Endothelial cell of umbilical vein (primary cell): ENCODE measurements at regions not wholly inside any gene's neighbourhood (a gene's known extent, or its start where the extent isn't known, plus 50 kb on each side); places are given as distances from the start of the nearest gene placed in this dataset.
"Not testable (repeated sequence)": the region's sequence is repeated elsewhere in the genome, so short reads cannot be mapped to it uniquely, and the experiment has no call there.

Source experiments
- GATA2 ChIP-seq: IDR thresholded peaks from 2 replicates; pipeline ENCODE4 v1.7.0; 2011; ENCODE audit warnings: low read depth, mild to moderate bottlenecking, moderate library complexity, mixed read lengths, low read length; ENCODE audit not compliant: insufficient read length, insufficient read depth
- JUN ChIP-seq: IDR thresholded peaks from 2 replicates; pipeline ENCODE4 v1.6.1; 2011; ENCODE audit warnings: borderline replicate concordance, low read depth; ENCODE audit not compliant: insufficient read length, insufficient read depth
- MYC ChIP-seq: IDR thresholded peaks from one replicate; pipeline ENCODE4 v1.6.1; 2011; ENCODE audit warnings: mild to moderate bottlenecking, low read depth, low read length
- POLR2A ChIP-seq: IDR thresholded peaks from 2 replicates; pipeline ENCODE4 v1.6.1; 2012; ENCODE audit warnings: low read depth, mild to moderate bottlenecking, control low read depth, low read length
- POLR2AphosphoS5 ChIP-seq: IDR thresholded peaks from 2 replicates; pipeline ENCODE4 v1.6.1; 2012; ENCODE audit warnings: low read depth, mild to moderate bottlenecking, control low read depth, low read length, moderate library complexity; ENCODE audit not compliant: insufficient read depth
- TF ChIP-seq, protein P1 (sequence below), 2 donors: IDR thresholded peaks; 1 replicate in 1 of 2; 2 replicates in 1 of 2; pipeline ENCODE4 v1.5.1; 2011; ENCODE audit warnings: low read length in 2 of 2, mild to moderate bottlenecking in 2 of 2, moderate library complexity in 2 of 2, control low read depth in 1 of 2, inconsistent platforms in 1 of 2, low read depth in 1 of 2; ENCODE audit not compliant: insufficient read depth in 1 of 2; ENCODE audit errors: extremely low read depth in 1 of 2

DNA sequence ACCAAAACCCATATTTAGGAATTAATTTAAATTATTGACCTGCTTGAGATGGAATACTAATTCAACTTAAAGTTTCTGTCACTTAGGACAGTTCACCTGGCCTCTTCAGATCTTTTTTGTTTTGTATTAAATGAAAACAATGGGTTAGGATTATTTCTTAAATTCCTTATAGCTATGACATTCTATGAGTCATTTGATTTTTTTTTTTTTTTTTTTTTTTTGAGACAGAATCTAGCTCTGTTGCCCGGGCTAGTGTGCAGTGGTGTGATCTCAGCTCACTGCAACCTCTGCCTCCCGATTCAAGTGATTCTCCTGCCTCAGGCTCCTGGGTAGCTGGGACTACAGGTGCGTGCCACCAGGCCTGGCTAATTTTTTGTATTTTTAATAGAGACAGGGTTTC is 431.6 kb downstream of the ISL1 start:
- TF ChIP-seq GATA2, JUN, POLR2AphosphoS5, POLR2A, MYC: not testable (repeated sequence)
- TF ChIP-seq, protein P1, sequence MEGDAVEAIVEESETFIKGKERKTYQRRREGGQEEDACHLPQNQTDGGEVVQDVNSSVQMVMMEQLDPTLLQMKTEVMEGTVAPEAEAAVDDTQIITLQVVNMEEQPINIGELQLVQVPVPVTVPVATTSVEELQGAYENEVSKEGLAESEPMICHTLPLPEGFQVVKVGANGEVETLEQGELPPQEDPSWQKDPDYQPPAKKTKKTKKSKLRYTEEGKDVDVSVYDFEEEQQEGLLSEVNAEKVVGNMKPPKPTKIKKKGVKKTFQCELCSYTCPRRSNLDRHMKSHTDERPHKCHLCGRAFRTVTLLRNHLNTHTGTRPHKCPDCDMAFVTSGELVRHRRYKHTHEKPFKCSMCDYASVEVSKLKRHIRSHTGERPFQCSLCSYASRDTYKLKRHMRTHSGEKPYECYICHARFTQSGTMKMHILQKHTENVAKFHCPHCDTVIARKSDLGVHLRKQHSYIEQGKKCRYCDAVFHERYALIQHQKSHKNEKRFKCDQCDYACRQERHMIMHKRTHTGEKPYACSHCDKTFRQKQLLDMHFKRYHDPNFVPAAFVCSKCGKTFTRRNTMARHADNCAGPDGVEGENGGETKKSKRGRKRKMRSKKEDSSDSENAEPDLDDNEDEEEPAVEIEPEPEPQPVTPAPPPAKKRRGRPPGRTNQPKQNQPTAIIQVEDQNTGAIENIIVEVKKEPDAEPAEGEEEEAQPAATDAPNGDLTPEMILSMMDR (IDR thresholded peaks at IDR 0.05; ENCODE audit: extremely low read depth in 1 of 2, insufficient read depth in 1 of 2, low read depth in 1 of 2, low read length in 2 of 2): not testable (repeated sequence)
